Fibroblast of gingiva (primary cell): ENCODE measurements at regions not wholly inside any gene's neighbourhood (a gene's known extent, or its start where the extent isn't known, plus 50 kb on each side); places are given as distances from the start of the nearest gene placed in this dataset.

Experiments used
- DNase-seq: peaks from one replicate; pipeline ENCODE4 v3.0.0-alpha.2; 2011; ENCODE audit warnings: low read depth

DNA sequence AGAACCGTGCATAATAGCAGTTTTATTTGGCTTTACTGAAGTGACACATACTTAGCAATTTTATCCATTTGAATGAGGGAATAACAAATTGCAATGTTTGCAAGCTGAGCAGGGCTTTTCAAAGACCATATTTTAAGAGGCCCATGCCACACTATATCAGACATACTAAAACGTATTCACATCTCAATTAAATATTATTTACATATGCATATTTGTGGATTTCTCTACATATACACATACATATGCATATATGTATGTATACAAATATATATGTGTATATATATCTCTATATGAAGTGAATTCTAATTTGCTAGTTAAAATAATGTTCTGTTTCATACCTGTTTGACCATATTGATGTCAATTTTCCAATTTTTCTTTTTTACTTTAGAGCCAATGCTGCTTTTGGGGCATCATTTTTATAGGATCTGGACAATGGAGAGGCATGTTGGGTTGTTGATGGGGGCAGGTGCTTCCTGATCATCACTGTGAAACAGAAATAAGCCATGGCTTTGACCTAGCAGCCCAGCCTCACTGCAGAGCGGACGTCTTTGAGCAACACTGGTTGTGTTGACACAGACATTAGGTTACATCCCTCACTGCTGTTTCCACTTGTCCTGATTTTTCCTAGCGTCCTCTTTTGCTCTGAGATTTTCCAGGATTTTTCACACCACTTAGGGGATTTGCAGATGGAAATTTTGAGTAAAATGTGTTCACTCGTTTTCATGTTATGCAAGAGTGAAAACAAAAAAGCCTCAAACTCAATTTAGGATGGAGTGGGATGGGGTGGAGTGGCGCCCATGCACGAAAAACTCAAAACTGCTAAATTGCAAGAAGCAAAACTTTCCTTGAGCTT is 56.9 kb downstream of the RDH14 start:
- no peak for DNase-seq

GRCh38 chr2:18502142-18502541 is 58.3 kb downstream of the RDH14 start:
- no peak for DNase-seq

DNA sequence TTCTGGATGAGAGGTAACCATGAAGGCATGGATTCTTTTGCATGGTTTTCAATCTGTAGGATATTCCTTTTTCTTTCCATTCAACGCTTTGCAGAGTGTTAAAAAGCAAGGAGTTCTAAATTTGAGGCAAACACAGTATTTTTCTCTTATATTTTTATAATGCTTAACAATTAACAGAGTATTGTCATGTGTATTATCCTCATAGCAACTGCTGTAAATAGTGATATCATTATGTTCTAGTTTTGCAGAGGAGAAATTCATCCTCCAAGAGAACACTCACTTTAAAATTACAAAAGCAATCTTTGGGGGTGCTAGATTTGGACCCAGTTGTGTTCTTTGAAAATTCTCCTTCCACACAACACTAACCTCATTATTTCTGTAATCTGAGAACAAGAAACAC is 58.7 kb downstream of the RDH14 start:
- no peak for DNase-seq

DNA sequence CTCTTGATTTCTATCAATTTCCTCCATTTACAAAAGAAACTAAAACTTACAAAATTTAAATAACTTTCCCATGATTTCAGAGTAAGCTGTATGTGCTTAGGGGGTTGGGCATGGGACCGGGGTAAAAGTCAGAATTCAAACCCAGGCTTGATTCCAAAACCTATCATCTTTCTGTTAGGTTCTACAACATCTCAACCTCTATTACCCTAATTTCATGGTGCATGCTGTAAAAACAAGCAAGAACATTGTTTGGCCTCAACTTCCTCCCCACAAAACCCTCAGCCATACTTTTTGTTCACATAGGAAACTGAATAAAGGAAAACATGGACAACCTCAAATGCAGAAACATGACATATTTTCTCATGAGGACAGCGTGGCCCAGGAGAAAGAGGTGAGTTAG is 59.3 kb downstream of the RDH14 start:
- peak; percentile 67 for DNase-seq

DNA sequence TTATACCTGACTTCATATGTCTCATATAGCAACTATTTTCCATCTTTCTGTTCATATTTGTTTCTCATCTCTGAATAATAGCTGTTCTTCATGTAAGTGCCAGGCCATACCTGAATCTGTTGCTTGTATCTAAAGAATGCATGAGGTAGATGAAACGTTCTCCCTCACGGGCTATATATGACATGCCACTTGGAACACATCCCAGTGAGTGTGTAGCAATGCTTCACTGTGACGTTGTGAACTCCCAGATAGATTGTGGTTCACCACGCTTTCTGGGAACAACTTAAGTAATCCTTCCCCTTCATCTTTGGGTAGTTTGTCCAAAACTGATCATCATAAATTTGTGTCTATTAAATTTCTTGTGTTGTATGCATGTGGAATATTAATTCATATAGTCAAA is 60.1 kb downstream of the RDH14 start:
- peak; percentile 91 for DNase-seq

DNA sequence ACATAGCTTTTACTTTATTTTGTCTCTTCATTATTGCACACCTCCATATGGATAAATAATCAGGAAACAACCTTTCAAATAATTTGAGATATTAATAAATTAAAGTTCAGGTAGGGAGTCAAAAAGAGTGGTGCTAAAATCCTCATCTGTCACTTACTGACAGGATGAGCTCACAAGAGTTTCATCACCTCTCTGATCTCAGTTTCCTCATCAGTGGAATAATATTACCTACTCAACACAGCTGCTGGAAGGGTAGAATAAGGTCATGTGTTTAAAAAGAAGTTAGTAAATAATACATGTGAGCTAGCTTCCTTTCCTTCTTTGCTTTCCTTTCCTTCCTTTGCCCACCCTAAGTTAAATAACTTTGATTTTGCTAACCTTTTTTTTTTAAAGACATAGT is 61.9 kb downstream of the RDH14 start:
- no peak for DNase-seq

DNA sequence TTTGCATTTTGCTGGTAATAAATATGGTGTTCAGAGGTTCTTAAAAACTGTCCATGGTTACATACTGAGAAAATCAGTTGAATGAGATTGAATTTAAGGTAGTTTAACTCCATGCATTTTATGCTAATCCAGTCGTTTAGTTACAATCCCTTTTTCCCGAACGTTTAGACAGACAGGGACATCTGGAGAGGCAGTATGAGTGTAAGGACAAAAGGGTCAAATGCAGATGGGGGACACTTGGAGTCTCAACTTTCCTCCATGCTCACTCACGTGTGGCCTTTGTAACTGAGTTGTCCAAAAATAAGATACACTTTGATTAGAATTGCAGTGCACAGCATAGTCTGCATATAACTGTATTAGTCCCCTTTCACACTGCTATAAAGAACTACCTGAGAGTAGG is 63.9 kb downstream of the RDH14 start:
- no peak for DNase-seq

DNA sequence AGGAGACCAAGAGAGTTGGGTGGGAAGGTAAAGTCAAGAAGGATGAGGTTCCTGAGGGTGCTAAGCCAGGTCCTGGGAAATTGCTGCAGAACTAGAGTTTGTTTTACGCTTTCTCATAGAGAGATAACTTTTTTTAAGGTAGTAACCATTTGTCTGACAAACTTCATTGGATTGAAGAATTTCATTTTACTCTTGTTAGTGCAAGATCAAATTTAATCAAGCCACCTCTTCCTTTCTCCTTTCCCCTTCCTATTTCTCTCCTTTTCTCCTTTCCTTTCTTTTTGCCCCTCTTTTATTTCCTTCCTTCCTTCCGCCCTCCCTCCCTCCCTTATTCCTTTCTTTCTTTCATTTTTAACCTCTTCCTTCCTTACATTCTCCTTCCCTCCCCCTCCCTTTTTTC is 65.4 kb downstream of the RDH14 start:
- DNase-seq = no peak

- DNase-seq = no peak
Measured at GRCh38 chr2:18492721-18493120, 67.7 kb downstream of the RDH14 start.

- peak; percentile 64 for DNase-seq
Measured at GRCh38 chr2:18491577-18491976, 68.9 kb downstream of the RDH14 start.

- DNase-seq = peak; percentile 81
Measured at GRCh38 chr2:18490901-18491300, 69.6 kb downstream of the RDH14 start.

- DNase-seq = no peak
Measured at GRCh38 chr2:18487106-18487913, 73.1 kb downstream of the RDH14 start.

DNA sequence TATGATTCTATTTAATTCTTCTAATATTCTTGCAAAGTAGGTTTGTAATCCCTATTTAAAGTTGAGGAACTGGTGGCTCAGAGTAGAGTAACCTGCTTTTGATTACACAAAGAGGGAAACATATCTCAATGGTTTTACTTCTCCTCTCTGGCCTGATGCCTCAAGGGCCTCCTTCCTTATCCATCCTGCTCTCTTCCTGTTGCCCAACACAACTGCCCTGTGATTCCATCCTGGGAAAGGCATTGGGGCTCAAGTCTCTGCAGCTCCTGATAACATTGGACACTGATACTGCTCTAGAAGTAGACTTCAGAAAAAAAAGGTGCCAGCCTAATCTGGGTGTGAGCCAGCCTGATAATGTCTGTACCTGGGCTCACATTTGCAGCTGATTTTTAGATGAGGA is 75.8 kb downstream of the RDH14 start:
- peak; percentile 41 for DNase-seq

- DNase-seq = peak; percentile 86
Measured at GRCh38 chr2:18483896-18484295, 76.6 kb downstream of the RDH14 start.

- DNase-seq = no peak
Measured at GRCh38 chr2:18482666-18483065, 77.8 kb downstream of the RDH14 start.

DNA sequence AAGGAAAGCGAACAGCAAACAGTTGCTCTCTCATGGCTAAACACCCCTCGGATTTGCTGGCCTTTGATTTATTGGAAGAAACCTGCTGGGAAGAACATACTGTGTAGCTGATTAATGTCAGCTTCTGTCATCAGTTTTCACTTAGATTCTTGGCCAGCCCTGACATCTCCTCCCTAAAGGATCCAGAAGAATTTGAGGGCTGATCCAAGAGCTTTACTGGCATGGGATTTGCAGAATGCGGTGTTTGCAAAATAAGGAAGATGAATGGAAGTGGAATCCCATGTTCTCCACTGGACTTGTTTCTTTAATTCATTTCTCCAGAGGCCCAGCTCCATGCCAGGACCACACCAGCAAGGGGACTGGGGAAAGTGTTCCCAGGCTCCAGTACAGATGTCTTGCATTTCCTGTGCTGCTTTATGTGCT is 80.5 kb downstream of the RDH14 start:
- peak; percentile 95 for DNase-seq

DNA sequence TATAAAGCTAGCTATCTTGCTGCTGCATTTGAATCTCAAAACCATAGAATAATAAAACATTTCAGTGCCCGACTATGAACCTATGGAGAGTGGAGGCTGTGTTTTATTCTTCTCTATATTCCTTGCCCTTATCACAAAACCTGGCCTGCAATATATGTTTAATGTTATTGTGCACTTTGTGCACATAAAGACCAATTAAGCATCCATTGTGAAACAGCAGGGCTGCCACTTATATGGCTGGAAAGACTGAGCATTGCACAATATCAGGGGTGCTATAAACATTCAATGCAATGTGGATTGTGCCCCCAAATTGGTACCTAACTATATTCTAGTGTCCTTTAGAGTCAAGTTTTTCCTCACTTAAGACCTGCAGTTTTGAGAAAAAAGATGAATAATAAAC is 83.2 kb downstream of the RDH14 start:
- DNase-seq = no peak

DNA sequence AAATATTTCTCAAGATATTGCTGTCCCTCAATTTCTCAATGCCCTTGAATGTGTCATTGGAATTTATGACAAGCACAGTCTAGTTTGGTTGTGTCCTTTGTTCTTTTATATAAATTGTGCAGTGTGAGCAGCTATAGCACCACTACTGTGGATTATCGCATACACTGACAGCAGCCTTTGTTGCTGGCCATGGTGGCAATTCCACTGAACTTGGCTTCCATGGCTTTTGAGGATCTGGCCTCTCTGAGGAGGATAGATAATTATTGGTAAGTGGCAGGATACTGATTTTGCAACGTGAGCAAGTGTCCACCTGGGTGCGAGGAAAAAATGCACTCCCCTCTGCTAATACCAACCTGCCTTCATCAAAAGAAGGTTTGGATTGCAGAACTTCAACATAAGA is 84.0 kb downstream of the RDH14 start:
- DNase-seq = no peak

GRCh38 chr2:18475884-18476283 is 84.6 kb downstream of the RDH14 start:
- no peak for DNase-seq

- no peak for DNase-seq
Measured at GRCh38 chr2:18474700-18475099, 85.8 kb downstream of the RDH14 start.

DNA sequence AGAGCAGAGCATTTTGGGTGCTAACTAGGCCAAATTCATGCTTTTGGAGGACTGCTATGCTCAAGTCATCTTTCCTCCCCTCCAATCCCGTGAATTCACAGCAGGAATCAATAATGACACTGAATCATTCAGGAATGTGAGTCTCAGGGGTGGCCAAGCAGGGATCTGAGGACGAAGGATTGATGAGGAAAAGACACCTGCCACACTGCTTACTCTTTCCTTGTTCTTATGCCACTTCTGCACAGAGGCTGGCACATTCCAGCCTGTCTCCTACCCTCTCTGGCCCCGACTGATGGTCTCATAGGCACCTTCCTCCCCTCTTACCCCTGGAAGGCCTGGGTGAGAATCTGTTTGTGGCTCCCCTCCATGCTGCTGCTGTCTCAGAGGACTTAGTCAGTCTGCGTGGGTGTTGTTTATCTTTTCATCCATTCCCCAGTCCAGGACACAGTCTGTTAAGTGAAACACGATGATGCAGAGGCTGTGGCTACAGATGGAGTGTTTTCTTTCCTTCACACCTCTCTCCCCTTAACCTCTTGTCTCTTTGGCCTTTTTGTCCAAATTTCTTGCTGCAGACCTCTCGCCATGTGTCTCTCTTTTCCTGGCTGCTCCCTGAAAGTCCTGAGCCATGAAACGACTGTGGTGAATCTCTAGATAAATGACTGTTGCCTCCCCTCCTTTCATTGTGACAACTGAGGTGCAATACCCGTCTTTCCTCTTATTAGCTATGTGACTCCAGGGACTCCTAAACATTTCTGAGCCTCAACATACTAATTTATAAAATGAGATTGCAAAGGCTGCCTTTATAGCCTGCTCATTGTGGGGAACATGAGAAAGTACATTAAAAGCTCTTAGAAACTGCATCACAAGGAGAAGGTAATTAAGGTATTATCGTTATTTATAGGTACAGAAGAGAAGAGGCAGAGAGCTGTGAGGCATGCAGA is 86.9 kb downstream of the RDH14 start:
- DNase-seq = peak; percentile 71

GRCh38 chr2:18467749-18468360 is 92.6 kb downstream of the RDH14 start:
- DNase-seq = no peak
